ENCODE measurements at regions not wholly inside any gene's neighbourhood (a gene's known extent, or its start where the extent isn't known, plus 50 kb on each side); places are given as distances from the start of the nearest gene placed in this dataset.

GRCh38 chr11:30116512-30116911 is 99.7 kb upstream of the KCNA4 start:
- TF ChIP-seq, protein P1, sequence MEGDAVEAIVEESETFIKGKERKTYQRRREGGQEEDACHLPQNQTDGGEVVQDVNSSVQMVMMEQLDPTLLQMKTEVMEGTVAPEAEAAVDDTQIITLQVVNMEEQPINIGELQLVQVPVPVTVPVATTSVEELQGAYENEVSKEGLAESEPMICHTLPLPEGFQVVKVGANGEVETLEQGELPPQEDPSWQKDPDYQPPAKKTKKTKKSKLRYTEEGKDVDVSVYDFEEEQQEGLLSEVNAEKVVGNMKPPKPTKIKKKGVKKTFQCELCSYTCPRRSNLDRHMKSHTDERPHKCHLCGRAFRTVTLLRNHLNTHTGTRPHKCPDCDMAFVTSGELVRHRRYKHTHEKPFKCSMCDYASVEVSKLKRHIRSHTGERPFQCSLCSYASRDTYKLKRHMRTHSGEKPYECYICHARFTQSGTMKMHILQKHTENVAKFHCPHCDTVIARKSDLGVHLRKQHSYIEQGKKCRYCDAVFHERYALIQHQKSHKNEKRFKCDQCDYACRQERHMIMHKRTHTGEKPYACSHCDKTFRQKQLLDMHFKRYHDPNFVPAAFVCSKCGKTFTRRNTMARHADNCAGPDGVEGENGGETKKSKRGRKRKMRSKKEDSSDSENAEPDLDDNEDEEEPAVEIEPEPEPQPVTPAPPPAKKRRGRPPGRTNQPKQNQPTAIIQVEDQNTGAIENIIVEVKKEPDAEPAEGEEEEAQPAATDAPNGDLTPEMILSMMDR (conservative IDR thresholded peaks at IDR 0.05; ENCODE audit: low read length) = no peak
- no peak for TF ChIP-seq EZH2phosphoT487 (IDR thresholded peaks at IDR 0.05; ENCODE audit: borderline replicate concordance, low read depth, low read length)

Data from OCI-LY7 (cell line).